Heart right ventricle (tissue), 16 donors: ENCODE measurements at regions not wholly inside any gene's neighbourhood (a gene's known extent, or its start where the extent isn't known, plus 50 kb on each side); places are given as distances from the start of the nearest gene placed in this dataset.
"Not testable (repeated sequence)": the region's sequence is repeated elsewhere in the genome, so short reads cannot be mapped to it uniquely, and the experiment has no call there.

ENCODE experiments used
- ATAC-seq, 8 donors: fragments of 200-7000 bp; cut with Tn5 transposase; one replicate each; pipeline ENCODE4 v1.9.1; 2020; ENCODE audit warnings: mild to moderate bottlenecking in 8 of 8, moderate library complexity in 8 of 8, moderate number of reproducible peaks in 1 of 8
- DNase-seq, 2 donors: peaks; one replicate each; pipeline ENCODE4 v3.0.0-alpha.2; 2020
- H3K27ac ChIP-seq, 10 donors: fragments of 200-600 bp; sonication (generic) in 2 of 10; one replicate each; pipeline versions ENCODE4 v1.5.0 to v1.8.0; 2020 to 2022; ENCODE audit warnings: mild to moderate bottlenecking in 3 of 10
- H3K27me3 ChIP-seq, 7 donors: fragments of 200-600 bp; one replicate each; pipeline ENCODE4 v1.8.0; 2021 to 2022; ENCODE audit warnings: mild to moderate bottlenecking in 2 of 7
- H3K36me3 ChIP-seq, 9 donors: fragments of 200-600 bp; sonication (generic) in 1 of 9; one replicate each; pipeline versions ENCODE4 v1.5.0 to v1.8.0; 2020 to 2022; ENCODE audit warnings: mild to moderate bottlenecking in 2 of 9
- H3K4me1 ChIP-seq, 9 donors: fragments of 200-600 bp; sonication (generic) in 1 of 9; one replicate each; pipeline versions ENCODE4 v1.5.0 to v1.8.0; 2020 to 2022; ENCODE audit warnings: mild to moderate bottlenecking in 4 of 9
- H3K4me3 ChIP-seq, 10 donors: fragments of 200-600 bp; sonication (generic) in 2 of 10; one replicate each; pipeline versions ENCODE4 v1.5.0 to v1.8.0; 2020 to 2022; ENCODE audit warnings: mild to moderate bottlenecking in 7 of 10, moderate library complexity in 2 of 10
- H3K9me3 ChIP-seq, 11 donors: fragments of 200-600 bp in 10 of 11; sonication (generic) in 2 of 11; one replicate each; pipeline versions ENCODE4 v1.5.0 to v1.8.0; 2013 to 2022; ENCODE audit warnings: mild to moderate bottlenecking in 2 of 11, control low read depth in 1 of 11, moderate library complexity in 1 of 11
- CTCF ChIP-seq, 9 donors: fragments of 200-600 bp; sonication (generic) in 2 of 9; IDR thresholded peaks; one replicate each; pipeline versions ENCODE4 v1.5.0 to v1.8.0; 2021 to 2022; ENCODE audit warnings: antibody characterized with exemption in 9 of 9, mild to moderate bottlenecking in 5 of 9, moderate library complexity in 1 of 9
- WGBS, 2 donors: extraction: QIAGEN DNeasy Blood & Tissue Kit; methylation state at CpG; one replicate each; pipeline ENCODE4 v1.1.7; 2013; ENCODE audit warnings: inconsistent platforms in 1 of 2; 5-methylcytosine and 5-hydroxymethylcytosine counted together
- intact Hi-C, 10 donors: fragments of 100-400 bp; cut with DNase I; formaldehyde crosslinking; loops; one replicate each; pipeline versions ENCODE4 v1.11.1 to v1.14.2; 2022
- donor health status: Arrhythmogenic right ventricular cardiomyopathy.
- donor health status: ischemic (EF 13 %, LVEDD 7.1; RV severe dilation, severe dysfunction).
- donor health status: healthy with polysubstance abuse.
- donor health status: DM: no; HTN: yes; CAD: no.
- donor health status: DM: no; HTN: no; CAD: no.
- donor health status: ischemic (EF 25% LVEDD 6.9; RV normal size, moderate dysfunction).
- donor health status: ischemic (EF 25% LVEDD 5.7; RV mildly dilated, moderate dysfunction).
- donor health status: healthy.
- donor health status: DM: yes; HTN: yes; CAD: no.
- donor health status: Ischemic cardiomyopathy.
- donor health status: ischemic (EF 35%, LVEDD 5.7; RV mildly dilated, moderate dysfunction).
- donor health status: nonischemic (EF 11% LVEDD 7.7; RV severe dilation, severe dysfunction).
- donor health status: DM: yes; HTN: yes; CAD: no.
- donor health status: PGD.
- donor health status: ischemic (EF 29% LVEDD 5.4; RV normal size, mild dysfunction).
- donor health status: nonischemic (EF 23%, LVEDD 6.1; RV moderate dilation, normal function).

GRCh38 chr2:129024796-129025195, 706.1 kb upstream of the HS6ST1 start:
- Histone ChIP-seq H3K27me3 (peaks cover 0 to 15% (median 6%) of the 10 kb centered on the region in 7 donors), H3K36me3 (no peaks in the 10 kb centered on the region), H3K4me1 (no peaks in the 10 kb centered on the region), H3K9me3 (peaks cover 0 to 13% (median 0%) of the 10 kb centered on the region in 11 donors), H3K27ac (no peak overlapping the region), H3K4me3 (no peak overlapping the region)
- no peak for ATAC-seq
- DNase-seq = no peak
- WGBS, 2 donors = 63 to 75% methylated on average over 2 of the region's 2 CpGs
- intact Hi-C loops = no loop called here
- TF ChIP-seq CTCF (IDR thresholded peaks at IDR 0.05) = no peak

GRCh38 chr2:129035992-129036391, 717.3 kb upstream of the HS6ST1 start:
- Histone ChIP-seq H3K27ac (no peak overlapping the region), H3K27me3 (no peaks in the 10 kb centered on the region), H3K9me3 (peaks cover 0 to 23% (median 6%) of the 10 kb centered on the region in 11 donors), H3K4me3 (no peak overlapping the region), H3K36me3 (no peaks in the 10 kb centered on the region), H3K4me1 (no peaks in the 10 kb centered on the region)
- no peak for TF ChIP-seq CTCF (IDR thresholded peaks at IDR 0.05)
- intact Hi-C loops = no loop called here
- 65 to 74% methylated on average over 3 of the region's 3 CpGs for WGBS, 2 donors
- ATAC-seq (no peak), DNase-seq (no peak)

- H3K27me3 ChIP-seq, DNase-seq, H3K36me3 ChIP-seq, H3K4me3 ChIP-seq, H3K4me1 ChIP-seq, intact Hi-C loops, H3K27ac ChIP-seq, ATAC-seq: not testable (repeated sequence)
- 73 to 93% methylated on average over 10 of the region's 10 CpGs for WGBS, 2 donors
- H3K9me3 ChIP-seq = peaks cover 0 to 40% (median 6%) of the 10 kb centered on the region in 11 donors
These were observed 725.0 kb upstream of the HS6ST1 start for GRCh38 chr2:129043677-129044076.

GRCh38 chr2:129046475-129046874, 727.8 kb upstream of the HS6ST1 start:
- H3K9me3 ChIP-seq = peaks cover 0 to 36% (median 6%) of the 10 kb centered on the region in 11 donors
- H3K4me3 ChIP-seq, H3K36me3 ChIP-seq, H3K27ac ChIP-seq, H3K4me1 ChIP-seq, DNase-seq, intact Hi-C loops, H3K27me3 ChIP-seq, ATAC-seq: not testable (repeated sequence)
- 75 to 79% methylated on average over 1 of the region's 1 CpG for WGBS, 2 donors

- Histone ChIP-seq H3K9me3 (peaks cover 0 to 10% (median 0%) of the 10 kb centered on the region in 11 donors), H3K27ac (no peak overlapping the region), H3K36me3 (no peaks in the 10 kb centered on the region), H3K4me1 (no peaks in the 10 kb centered on the region), H3K4me3 (no peak overlapping the region), H3K27me3 (peaks cover 0 to 9% (median 0%) of the 10 kb centered on the region in 7 donors)
- ATAC-seq (no peak), DNase-seq (no peak)
- intact Hi-C loops = no loop called here
- WGBS, 2 donors = 77 to 82% methylated on average over 3 of the region's 3 CpGs
- TF ChIP-seq CTCF (IDR thresholded peaks at IDR 0.05) = no peak
These were observed 731.4 kb upstream of the HS6ST1 start for GRCh38 chr2:129050101-129050500.
